ENCODE measurements at regions not wholly inside any gene's neighbourhood (a gene's known extent, or its start where the extent isn't known, plus 50 kb on each side); places are given as distances from the start of the nearest gene placed in this dataset.
"Not testable (repeated sequence)": the region's sequence is repeated elsewhere in the genome, so short reads cannot be mapped to it uniquely, and the experiment has no call there.

DNA sequence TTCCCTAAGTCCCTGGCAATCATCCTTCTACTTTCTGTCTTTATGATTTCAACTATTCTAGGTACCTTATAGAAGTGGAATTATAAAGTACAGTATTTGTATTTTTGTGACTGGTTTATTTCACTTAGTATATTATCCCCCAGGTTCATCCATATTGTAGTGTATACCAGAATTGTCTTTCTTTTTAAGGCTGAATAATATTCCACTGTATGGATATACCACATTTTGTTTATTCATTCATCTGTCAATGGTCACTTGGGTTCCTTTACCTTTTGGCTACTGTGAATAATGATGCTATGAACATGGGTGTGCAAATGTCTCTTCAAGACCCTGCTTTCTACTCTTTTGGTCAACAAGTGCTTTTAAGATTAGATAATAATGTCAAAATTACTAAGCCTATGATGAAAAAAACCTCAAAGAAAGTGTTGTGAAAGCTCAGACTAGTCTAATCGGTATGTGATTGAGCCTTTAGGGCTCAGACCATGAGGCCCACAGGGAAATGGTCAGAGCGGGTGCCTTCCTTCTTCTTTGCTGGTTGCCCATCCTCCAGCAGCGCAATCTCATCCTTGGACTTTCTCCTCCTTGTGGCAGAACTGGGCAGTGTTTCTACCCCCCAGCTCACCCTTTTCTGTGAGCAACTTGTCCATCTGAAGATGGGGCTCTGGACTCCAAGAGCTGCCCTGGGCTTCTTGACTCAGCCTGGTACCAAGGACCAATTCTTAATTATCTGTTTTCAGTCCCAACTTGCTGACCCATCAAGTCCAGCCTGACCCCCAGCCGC lies 105.4 kb downstream of the TTC8 start:
- peak in 1 of 2 donors; percentile 4 for DNase-seq (ENCODE audit: low read depth in 2 of 2)

DNA sequence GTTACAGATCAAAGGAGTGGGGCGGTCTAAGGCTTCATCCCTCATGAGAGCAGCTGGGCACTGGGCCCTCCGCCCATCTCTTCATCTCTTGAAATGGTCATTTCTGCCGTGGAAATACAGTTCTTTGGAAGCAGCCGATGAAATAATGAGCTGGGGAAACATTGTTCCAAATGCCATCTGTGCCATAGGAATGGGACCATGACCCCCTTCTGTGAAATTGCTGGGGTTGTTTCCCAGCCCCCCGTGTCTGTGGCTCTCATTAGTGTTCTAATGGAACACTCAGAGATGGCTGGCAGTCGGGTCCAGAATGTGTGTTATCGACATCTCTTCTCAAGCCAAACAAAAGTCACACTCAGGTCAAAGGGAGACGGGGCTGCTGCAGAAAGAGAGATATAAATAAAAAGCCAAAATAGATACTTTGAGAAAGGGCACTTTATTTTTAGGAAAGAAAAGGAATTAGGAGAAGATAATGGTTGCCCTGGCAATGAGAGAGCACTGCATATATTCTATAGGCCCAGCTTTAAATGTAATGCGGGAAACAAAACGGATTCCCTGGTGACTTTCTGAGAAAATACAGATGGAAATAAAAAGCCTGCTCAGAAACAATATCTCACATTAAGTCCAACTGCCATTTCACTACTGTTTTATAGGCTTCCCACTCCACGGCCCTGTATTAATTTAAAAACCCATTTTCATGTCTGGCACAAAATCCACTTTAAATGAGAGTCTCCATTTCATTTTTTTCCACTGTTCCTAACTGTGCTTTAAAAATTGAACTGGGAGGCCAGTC lies 107.1 kb downstream of the TTC8 start:
- no peak for DNase-seq (ENCODE audit: low read depth in 2 of 2)

DNA sequence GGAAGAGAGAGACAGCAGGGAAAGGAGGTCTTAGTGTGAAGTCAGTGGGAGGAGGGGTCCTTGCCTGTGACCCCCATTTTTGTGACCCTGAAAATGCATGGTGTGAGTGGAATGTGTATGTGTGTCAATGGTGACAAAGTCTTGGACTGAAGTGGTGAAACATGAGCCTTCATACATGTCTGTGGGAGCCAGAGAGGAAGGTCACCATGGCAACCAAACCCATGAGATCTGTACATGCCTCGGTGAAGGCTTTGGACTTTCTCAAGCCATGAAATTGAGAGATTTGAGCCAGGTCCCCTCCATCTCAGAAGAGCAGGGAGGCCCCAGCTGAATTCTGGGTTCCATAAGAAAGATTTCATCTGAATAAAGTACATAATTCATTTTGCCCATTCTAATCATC lies 108.7 kb downstream of the TTC8 start:
- no peak for DNase-seq (ENCODE audit: low read depth in 2 of 2)

DNA sequence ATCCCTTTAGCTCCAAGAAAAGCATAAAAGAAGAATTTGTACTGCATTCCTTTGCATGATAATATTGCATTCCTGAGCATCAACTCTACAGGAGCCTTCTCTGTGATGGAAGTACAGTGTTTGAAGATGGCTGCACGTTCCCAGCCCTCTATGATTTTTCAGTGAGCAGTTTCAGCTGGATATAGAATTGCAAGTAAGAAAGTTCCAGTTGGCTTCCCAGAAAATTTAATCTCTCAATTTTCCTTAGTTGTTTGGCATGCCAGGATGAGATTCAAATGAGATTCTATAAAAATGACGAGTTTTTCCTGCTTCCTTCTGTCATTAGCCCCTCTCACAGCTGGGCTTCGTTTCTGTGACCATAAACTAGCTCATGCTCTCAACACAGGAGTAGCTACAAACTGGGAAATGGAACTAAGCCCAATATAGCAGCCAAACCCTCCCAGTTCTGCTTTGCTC lies 109.9 kb downstream of the TTC8 start:
- no peak for DNase-seq (ENCODE audit: low read depth in 2 of 2)

DNA sequence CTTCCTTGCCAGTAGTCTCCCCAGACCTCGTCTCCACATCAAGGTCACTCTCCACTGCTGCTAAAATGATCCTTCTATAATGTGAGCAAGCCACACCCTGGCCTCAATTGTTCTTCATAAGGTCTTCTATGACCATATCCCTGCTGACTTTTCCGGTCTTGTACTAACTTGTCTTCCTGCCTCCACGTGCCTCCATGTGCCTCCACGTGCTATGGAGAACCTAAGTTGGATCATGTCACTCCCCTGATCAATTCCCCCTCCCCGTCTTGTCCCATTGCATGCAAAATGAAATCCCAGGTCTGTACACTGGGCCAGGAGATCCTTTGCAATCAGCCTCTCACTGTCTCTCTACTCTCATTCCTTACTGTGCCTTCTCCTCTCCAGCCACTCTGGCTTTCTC lies 110.6 kb downstream of the TTC8 start:
- no peak for DNase-seq (ENCODE audit: low read depth in 2 of 2)

DNA sequence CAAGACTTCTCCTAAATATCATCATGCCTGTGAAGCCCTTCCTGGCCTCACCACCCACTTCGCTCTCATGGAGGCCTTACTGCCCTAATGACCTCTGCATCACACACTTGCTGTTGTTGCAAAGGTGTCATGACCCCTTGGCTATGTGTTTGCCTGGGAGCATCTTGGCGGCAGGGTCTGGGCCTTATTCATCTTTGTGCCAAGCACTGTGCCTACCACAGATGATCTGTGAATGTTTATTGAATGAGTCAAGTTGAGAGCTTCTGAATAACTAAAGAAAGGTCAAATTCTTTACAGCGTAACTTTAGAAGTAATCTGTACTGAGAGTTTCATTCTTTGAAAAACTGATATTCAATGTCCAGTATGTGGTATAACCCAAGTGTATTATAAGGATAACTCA lies 113.3 kb downstream of the TTC8 start:
- DNase-seq (ENCODE audit: low read depth in 2 of 2) = no peak

DNA sequence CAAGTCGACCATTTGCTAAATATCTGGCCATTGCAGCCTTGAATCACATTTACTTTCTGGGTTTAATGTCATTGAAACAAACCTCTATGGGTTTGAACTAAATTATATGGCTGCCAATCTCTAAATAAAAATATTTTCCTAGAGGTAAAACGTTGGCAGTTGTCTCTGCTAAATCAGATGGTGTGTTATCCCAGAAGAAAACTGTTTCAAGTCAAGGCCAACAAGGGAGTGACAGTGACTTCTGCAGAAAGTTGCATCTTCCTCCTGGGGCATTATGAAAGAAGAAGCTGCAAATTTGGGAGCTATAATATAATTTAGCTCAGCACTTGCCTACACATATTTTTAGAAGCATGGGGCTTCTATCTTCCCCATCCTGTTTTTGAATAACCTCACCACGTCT lies 116.2 kb downstream of the TTC8 start:
- no peak for DNase-seq (ENCODE audit: low read depth in 2 of 2)

DNA sequence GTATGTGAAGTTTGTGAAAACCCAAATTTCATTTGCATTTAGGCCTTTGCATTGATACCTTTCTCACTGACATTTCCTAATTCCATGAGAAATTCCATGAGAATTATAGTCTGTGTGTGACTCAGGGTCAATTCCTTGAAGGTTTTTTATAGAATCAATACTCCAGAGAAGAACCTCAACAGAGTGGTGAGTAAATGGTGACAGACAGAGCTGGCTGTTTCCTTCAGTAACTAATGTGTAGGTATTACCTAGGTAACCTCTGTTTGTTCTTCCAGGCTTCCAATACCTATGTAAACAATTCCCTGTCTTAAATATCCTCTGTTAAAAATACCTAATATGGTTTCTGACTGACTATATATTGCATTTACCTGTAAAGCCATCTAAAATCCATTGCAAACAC lies 117.0 kb downstream of the TTC8 start:
- DNase-seq (ENCODE audit: low read depth in 2 of 2) = no peak

DNA sequence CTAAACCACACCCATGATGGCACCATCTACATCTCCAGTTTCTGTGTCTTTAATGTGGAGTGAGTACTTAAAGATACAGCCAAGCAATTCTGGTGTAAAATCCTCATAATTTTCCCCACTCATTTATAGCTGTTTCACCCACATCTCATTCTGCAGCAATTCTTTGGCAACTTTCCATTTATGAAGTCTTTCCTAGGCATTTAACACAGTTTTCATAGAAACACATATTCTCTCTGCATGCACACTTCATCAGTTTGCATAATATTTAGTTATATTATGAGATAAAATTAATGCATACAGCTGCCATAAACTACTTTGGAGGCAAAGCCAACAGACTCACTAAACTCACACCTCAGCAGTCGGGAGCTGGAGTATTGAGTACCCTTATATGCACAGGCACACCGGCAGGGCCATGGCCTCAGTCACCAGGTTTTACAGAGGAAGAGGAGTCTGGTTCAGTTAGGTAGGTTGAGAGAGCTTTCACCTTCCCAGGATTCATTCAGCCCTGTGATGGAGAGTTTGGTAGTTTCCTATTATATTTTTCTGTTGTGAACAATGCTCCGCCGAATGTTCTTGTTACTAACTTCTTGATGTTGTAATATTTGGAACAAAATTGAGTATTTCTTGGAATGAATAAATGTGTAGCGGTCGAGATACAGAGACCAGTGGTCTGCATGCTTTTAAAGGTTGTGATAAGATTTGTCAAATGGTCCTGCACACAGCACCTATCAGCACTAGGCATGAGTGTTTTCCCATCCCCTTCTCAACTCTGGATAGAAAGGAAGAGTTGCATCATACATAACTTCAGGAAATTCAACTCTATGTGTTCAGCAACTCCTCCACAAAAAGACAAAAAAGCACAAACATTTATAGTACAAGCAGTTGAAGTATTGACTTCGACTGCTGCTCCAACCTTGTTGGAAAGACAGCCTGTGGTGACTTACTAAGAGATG lies 123.5 kb downstream of the TTC8 start:
- no peak for DNase-seq (ENCODE audit: low read depth in 2 of 2)

DNA sequence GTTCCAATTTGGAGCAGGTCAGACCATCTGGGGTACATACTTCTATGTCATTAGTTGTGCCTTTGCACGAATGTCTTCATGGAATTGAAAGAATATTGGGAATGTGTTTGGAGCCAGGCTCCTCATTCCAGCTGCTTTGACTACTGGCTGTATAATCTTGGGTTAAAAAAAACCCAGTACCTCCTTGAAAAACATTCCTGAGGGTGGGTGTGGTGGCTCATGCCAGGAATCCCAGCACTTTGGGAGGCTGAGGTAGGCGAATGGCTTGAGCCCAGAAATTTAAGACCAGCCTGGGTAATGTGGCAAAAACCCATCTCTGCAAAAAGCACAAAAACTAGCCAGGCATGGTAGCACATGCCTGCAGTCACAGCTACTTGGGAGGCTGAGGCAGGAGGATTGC lies 125.6 kb downstream of the TTC8 start:
- no peak for DNase-seq (ENCODE audit: low read depth in 2 of 2)

DNA sequence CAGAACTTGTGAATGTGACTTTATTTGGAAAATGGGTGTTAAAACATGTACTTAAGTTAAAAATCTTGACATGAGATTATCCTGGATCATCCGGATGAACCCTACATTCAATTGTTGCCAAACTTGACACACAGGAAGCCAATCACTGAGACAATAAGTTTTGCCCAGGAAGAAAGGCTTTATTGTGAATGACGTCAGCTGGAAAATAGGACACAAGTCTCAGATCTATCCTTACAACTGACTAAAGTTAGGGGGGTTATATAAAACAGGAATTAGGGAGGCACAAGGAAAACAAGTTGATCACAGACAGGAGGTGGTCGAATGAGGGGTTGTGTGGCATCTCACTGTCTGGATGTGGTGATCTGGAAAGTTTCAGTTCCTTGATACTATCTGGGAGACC lies 126.9 kb downstream of the TTC8 start:
- no peak for DNase-seq (ENCODE audit: low read depth in 2 of 2)

DNA sequence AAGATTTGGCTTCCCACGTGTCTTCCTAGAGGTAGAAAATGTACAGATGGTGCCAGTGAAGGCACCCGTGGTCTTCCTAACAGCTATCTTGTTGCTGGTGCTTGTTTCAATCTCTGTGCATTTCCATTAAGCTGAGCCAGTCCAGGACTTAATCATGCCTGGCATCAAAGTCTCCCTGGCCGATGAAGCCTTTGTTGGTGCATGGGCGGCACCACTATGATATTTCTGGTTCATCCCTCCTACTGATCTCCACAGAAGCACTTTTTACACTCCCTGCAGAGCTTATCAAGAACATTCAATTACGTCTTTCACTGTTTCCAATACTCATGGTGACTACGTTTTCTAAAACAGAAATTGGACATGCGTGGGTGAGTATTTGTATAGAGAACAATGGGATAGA lies 128.4 kb downstream of the TTC8 start:
- no peak for DNase-seq (ENCODE audit: low read depth in 2 of 2)

DNA sequence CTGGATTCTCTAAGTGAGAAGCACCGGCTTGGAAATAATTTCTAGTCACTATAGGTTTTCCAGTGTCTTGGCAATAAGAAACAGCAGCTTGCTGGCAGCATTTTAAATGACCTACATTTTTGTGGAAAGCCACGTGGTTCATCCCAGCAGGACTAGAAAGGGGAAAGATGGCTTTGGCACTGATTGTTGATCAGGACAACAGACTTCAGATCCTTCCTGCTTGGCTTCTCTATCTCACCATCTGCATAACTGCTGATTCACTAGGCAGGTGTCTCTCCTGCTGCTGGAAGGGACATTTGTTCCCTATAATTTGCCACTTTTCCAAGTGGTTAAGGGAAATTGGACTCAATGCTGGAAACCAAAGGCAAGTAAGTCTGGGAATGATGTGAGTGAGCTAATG lies 131.0 kb downstream of the TTC8 start:
- DNase-seq (ENCODE audit: low read depth in 2 of 2) = no peak

DNA sequence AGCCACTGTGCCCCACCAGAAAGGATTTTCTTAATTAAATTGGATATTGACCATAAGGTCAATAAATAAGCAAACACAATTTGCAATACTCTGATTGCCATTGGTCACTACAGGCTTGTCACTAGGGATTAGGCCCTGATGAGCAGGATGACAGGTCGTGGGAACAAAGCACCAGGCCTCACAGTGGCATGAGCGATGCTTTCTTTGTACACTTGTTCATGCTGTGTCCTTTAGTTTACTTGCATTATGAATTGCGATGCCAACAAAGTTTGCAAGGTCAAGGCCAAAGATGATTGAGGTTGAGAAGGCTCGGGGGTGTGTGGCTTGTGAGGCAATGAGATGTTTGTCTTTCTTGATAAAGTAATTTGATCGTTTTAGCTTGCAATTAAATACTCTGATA lies 136.0 kb downstream of the TTC8 start:
- no peak for DNase-seq (ENCODE audit: low read depth in 2 of 2)

DNA sequence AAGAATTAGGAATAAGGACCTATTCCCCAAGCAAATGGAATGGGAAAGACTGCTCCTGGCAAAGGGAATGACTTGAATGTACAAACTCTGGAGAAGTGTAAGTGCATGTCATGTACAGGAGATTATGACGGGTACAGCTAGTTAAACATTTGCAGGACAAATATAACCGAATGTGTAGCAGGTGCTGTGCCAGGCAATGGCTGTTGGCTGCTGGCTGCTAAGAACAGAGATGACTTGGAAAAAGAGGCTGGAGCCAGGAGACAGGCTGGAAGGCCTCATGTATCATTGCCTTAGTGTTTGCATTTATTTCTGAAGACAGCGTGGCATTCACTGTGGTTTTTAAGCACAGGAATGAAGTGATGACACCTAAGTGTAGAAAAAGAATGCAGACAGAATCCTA lies 136.8 kb downstream of the TTC8 start:
- DNase-seq (ENCODE audit: low read depth in 2 of 2) = no peak

DNA sequence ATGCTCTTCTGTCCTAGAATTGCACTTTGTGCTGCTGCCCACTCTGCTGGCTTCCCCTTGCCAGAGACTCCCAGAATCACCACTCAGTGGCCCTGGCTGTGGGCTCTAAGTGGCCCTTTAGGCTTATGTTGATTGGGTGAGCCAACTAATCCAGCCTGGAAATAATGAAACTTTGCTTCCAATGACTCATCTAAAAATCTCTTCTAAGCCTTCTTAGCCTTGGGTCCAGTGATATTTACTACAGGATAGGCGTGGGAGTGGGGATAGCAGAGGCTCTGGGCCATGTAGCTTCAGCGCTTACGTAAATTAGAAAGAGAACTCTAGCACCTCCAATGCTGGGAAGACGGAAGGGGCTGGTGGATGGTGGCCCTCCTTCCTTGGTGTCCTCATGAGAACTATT lies 137.9 kb downstream of the TTC8 start:
- DNase-seq (ENCODE audit: low read depth in 2 of 2) = no peak

DNA sequence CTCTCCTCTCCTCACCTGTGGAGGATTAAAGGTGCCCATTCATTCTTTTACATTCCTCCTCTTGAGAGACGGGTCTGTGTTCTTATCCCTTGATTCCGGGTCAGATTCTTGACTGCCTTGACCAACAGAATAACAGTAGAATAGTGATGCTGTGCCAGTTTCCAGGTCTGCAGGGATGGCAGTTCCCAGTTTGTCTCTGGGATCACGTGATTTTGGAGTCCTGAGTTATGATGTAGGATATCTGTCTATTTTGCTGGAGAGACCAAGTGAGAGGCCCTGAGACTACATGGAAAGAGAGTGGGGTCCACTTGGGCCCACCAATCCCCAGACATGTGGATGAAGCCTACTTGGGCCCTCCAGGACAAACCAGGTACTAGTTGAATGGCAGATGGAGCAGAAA lies 142.8 kb downstream of the TTC8 start:
- no peak for DNase-seq (ENCODE audit: low read depth in 2 of 2)

DNA sequence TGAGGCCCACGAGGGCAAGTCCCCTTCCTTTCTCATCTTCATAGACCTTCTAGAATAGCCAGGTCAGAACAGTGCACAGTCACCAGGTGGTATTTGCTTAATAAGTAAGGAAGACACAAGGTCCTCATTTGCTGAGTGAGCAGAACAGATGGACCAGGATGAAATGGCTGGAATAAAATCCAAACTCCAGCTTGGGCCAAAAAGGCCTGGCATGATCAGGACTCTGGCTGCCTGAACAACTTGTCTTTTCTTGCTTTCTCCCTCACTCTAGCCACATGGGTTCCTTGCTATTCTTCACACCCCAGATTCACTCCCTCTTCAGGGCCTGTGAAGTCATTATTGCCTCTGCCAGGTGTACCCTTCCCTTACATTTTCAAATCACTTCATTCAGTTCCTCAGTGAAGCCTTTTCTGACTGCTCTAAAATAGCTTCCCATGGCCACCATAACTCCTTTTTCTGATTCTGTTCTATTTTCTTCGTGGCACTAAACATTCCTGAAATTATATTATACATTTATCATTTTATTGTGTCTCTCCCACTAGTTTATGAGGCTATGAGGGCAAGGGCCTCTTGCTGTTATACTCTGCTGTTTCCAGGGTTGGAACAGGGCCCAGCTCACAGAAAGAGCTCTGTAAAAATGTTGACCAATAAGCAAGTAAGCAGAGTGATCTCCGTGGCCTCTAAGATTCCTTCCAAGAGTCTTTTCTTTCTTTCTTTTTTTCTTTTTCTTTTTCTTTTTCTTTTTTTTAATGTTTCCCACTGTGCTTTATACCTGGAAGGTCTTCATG lies 150.8 kb downstream of the TTC8 start:
- DNase-seq (ENCODE audit: low read depth in 2 of 2) = no peak

DNA sequence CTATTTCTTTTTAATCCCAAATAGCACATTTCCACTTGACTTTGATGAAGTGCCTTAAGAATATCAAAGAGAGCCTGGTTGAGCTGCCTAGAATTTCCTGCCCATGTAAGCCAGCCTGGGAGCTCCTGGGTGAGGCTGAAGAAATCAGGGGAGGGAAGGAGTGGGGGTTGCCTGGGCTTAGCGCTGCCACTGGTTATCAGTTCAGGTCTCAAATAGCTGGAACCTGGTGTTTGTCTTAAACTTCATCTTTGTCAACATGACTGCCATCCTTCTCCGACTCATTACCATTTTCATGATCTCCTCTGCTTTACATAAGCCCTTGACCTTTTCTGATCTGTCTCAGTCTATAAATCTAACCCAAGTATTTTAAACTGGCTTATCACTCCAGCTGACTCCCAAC lies 151.5 kb downstream of the TTC8 start:
- DNase-seq (ENCODE audit: low read depth in 2 of 2) = no peak

DNA sequence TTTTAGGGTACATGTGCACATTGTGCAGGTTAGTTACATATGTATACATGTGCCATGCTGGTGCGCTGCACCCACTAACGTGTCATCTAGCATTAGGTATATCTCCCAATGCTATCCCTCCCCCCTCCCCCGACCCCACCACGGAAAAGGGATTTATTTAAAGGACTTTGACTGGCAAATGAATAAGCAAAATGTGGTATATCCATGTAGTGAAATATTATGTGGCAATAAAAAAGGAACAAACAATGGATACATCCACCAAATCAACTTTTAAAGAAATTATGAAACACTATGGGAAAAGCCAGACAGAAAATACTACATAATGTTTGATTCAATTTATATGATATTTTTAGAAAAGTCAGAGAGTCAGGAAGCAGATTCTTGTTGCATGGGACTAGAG lies 156.5 kb downstream of the TTC8 start:
- DNase-seq (ENCODE audit: low read depth in 2 of 2) = not testable (repeated sequence)

DNA sequence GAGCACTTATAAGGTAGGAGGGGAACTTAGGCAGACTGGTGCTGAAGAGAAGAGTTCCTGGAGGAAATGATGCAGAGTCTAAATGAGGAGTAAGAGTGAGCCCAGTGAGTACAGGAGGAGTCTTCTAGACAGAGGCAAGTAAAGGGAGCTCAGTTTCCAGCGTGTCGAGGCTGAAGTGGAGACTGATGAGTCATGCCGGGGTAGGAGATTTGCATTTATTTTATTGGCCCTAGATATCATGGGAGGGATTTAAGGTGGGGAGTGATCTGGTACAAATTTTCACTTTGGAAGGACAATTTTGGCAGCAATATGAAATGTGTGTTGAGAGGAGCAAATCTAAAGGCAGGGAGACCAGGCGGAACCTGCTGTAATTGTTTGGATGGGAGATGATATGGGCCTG lies 157.5 kb downstream of the TTC8 start:
- DNase-seq (ENCODE audit: low read depth in 2 of 2) = no peak

Measured in dermis microvascular lymphatic vessel endothelial cell (primary cell).